ENCODE measurements at regions not wholly inside any gene's neighbourhood (a gene's known extent, or its start where the extent isn't known, plus 50 kb on each side); places are given as distances from the start of the nearest gene placed in this dataset.
A peak's percentile ranks its signal among the peaks of the same experiment; 100 is the strongest.

DNA sequence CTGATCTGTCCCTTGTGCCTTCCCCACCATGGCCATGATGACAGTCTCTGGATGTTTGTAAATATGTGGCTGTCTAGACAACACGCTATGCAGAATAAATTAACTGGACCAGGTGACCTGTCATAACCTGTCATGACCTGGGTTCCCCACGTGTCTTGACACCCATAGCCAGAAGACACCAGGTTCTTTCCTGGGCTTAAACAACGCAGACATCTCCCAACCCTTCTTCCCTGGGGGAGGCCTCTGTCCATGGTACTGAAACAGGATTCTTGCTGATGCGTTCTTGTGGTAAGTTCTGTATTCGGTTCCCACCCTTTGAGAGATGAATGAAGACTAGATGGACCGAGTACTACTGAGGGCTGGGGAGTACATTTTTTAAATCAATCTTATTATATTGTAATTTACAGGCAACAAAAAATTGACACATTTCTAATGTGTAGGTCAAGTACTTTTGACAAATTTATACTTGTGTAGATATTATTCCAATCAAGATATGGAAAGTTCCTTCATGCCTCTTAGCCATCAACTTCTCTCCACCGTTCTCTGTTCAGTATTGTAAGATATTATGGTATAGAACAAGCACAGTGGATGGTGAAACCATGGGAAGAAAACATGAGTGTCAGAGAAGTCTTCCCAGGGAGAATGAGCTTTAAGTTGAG, 738.8 kb downstream of the PTPRU start:
- WGBS: 21% methylated on average over 7 of the region's 7 CpGs
- Histone ChIP-seq H3K4me1 (ENCODE audit: control insufficient read depth in 4 of 4, insufficient read depth in 4 of 4, low read length in 3 of 4) (no peaks in the 10 kb centered on the region), H3K36me3 (ENCODE audit: control insufficient read depth in 4 of 4, insufficient read depth in 3 of 4, low read depth in 1 of 4, low read length in 3 of 4) (no peaks in the 10 kb centered on the region), H3K27ac (ENCODE audit: low read depth in 1 of 2, low read length in 2 of 2) (no peak overlapping the region), H3K27me3 (ENCODE audit: control insufficient read depth in 4 of 4, insufficient read depth in 4 of 4, low read length in 3 of 4) (no peaks in the 10 kb centered on the region), H3K9ac (ENCODE audit: low read depth in 1 of 2, low read length in 2 of 2) (no peak overlapping the region), H3K9me3 (ENCODE audit: control insufficient read depth in 4 of 4, low read length in 3 of 4) (no peaks in the 10 kb centered on the region), H3K4me3 (ENCODE audit: low read depth in 1 of 3, low read length in 3 of 3) (no peak overlapping the region)
- peak; percentile 34 for DNase-seq (ENCODE audit: low spot score)
- no peak for TF ChIP-seq GABPA (IDR thresholded peaks at IDR 0.05 in 1 of 2, conservative IDR thresholded peaks at IDR 0.05 in 1 of 2)
- TF ChIP-seq, protein P1, sequence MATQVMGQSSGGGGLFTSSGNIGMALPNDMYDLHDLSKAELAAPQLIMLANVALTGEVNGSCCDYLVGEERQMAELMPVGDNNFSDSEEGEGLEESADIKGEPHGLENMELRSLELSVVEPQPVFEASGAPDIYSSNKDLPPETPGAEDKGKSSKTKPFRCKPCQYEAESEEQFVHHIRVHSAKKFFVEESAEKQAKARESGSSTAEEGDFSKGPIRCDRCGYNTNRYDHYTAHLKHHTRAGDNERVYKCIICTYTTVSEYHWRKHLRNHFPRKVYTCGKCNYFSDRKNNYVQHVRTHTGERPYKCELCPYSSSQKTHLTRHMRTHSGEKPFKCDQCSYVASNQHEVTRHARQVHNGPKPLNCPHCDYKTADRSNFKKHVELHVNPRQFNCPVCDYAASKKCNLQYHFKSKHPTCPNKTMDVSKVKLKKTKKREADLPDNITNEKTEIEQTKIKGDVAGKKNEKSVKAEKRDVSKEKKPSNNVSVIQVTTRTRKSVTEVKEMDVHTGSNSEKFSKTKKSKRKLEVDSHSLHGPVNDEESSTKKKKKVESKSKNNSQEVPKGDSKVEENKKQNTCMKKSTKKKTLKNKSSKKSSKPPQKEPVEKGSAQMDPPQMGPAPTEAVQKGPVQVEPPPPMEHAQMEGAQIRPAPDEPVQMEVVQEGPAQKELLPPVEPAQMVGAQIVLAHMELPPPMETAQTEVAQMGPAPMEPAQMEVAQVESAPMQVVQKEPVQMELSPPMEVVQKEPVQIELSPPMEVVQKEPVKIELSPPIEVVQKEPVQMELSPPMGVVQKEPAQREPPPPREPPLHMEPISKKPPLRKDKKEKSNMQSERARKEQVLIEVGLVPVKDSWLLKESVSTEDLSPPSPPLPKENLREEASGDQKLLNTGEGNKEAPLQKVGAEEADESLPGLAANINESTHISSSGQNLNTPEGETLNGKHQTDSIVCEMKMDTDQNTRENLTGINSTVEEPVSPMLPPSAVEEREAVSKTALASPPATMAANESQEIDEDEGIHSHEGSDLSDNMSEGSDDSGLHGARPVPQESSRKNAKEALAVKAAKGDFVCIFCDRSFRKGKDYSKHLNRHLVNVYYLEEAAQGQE (IDR thresholded peaks at IDR 0.05): peak; percentile 99
- TF ChIP-seq, protein P2, sequence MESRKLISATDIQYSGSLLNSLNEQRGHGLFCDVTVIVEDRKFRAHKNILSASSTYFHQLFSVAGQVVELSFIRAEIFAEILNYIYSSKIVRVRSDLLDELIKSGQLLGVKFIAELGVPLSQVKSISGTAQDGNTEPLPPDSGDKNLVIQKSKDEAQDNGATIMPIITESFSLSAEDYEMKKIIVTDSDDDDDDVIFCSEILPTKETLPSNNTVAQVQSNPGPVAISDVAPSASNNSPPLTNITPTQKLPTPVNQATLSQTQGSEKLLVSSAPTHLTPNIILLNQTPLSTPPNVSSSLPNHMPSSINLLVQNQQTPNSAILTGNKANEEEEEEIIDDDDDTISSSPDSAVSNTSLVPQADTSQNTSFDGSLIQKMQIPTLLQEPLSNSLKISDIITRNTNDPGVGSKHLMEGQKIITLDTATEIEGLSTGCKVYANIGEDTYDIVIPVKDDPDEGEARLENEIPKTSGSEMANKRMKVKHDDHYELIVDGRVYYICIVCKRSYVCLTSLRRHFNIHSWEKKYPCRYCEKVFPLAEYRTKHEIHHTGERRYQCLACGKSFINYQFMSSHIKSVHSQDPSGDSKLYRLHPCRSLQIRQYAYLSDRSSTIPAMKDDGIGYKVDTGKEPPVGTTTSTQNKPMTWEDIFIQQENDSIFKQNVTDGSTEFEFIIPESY (IDR thresholded peaks at IDR 0.05): no peak

DNA sequence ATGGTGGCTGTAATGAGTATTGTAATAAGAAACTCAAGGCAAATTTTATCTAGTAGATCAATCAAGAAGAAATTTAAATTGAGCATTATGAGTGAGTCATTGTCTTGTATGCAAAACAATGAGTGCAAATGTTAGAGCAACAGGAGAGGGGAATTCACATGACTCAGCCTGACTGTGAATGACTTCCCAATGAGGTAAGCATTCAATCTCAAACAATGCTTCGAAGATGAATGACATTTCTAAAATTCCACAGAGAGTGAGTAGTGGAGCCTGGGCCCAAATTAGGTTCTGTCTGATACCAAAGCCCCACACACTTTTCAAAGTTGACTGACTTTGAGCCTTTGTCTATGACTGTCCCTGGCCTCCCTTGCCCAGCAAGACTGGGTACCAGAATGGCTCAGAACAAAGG, 738.0 kb downstream of the PTPRU start:
- Histone ChIP-seq H3K27me3 (ENCODE audit: control insufficient read depth in 4 of 4, insufficient read depth in 4 of 4, low read length in 3 of 4) (no peaks in the 10 kb centered on the region), H3K36me3 (ENCODE audit: control insufficient read depth in 4 of 4, insufficient read depth in 3 of 4, low read depth in 1 of 4, low read length in 3 of 4) (no peaks in the 10 kb centered on the region), H3K27ac (ENCODE audit: low read depth in 1 of 2, low read length in 2 of 2) (no peak overlapping the region), H3K9me3 (ENCODE audit: control insufficient read depth in 4 of 4, low read length in 3 of 4) (no peaks in the 10 kb centered on the region), H3K9ac (ENCODE audit: low read depth in 1 of 2, low read length in 2 of 2) (no peak overlapping the region), H3K4me3 (ENCODE audit: low read depth in 1 of 3, low read length in 3 of 3) (no peak overlapping the region), H3K4me1 (ENCODE audit: control insufficient read depth in 4 of 4, insufficient read depth in 4 of 4, low read length in 3 of 4) (no peaks in the 10 kb centered on the region)
- TF ChIP-seq, protein P3, sequence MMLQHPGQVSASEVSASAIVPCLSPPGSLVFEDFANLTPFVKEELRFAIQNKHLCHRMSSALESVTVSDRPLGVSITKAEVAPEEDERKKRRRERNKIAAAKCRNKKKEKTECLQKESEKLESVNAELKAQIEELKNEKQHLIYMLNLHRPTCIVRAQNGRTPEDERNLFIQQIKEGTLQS (IDR thresholded peaks at IDR 0.05): no peak
- TF ChIP-seq EGR1 (IDR thresholded peaks at IDR 0.05; ENCODE audit: low read depth in 2 of 2): no peak
- no peak for TF ChIP-seq RAD21 (IDR thresholded peaks at IDR 0.05)
- TF ChIP-seq SP1 (IDR thresholded peaks at IDR 0.05): no peak
- no peak for TF ChIP-seq GABPA (IDR thresholded peaks at IDR 0.05 in 1 of 2, conservative IDR thresholded peaks at IDR 0.05 in 1 of 2)
- WGBS: 50% methylated on average over 1 of the region's 1 CpG
- no peak for DNase-seq (ENCODE audit: low spot score)

DNA sequence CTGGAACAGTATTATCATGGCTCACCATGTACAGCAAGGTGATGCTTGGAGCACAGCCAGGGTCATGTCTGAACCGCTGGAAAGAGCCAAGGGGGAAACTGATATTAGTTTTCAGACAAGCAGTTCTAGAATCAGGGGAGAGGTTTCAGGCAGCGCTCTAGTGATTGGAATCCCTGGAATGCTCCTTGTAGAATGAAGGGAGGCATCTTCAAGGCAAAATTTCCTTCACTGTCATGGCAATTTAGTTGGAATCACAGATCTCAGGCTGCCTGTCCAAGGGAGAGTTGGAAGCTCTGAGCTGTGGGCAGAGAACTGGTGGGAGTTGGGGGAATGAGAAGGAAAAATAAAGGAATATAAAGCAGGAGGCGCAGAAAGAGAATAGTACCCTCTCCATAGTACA, 737.1 kb downstream of the PTPRU start:
- H3K27me3 ChIP-seq (ENCODE audit: control insufficient read depth in 4 of 4, insufficient read depth in 4 of 4, low read length in 3 of 4): no peaks in the 10 kb centered on the region
- 55% methylated on average over 3 of the region's 3 CpGs for WGBS
- no peak overlapping the region for H3K27ac ChIP-seq (ENCODE audit: low read depth in 1 of 2, low read length in 2 of 2)
- H3K4me3 ChIP-seq (ENCODE audit: low read depth in 1 of 3, low read length in 3 of 3): no peak overlapping the region
- TF ChIP-seq JUND (IDR thresholded peaks at IDR 0.05) (no peak), TAF1 (conservative IDR thresholded peaks at IDR 0.05) (no peak), FOXA1 (IDR thresholded peaks at IDR 0.05) (no peak), GABPA (IDR thresholded peaks at IDR 0.05 in 1 of 2, conservative IDR thresholded peaks at IDR 0.05 in 1 of 2) (no peak), SP1 (IDR thresholded peaks at IDR 0.05) (no peak), NR2F2 (IDR thresholded peaks at IDR 0.05) (no peak), RAD21 (IDR thresholded peaks at IDR 0.05) (no peak), EGR1 (IDR thresholded peaks at IDR 0.05; ENCODE audit: low read depth in 2 of 2) (no peak), HNF4A (conservative IDR thresholded peaks at IDR 0.05) (no peak), HNF4G (IDR thresholded peaks at IDR 0.05) (no peak)
- TF ChIP-seq, protein P4, sequence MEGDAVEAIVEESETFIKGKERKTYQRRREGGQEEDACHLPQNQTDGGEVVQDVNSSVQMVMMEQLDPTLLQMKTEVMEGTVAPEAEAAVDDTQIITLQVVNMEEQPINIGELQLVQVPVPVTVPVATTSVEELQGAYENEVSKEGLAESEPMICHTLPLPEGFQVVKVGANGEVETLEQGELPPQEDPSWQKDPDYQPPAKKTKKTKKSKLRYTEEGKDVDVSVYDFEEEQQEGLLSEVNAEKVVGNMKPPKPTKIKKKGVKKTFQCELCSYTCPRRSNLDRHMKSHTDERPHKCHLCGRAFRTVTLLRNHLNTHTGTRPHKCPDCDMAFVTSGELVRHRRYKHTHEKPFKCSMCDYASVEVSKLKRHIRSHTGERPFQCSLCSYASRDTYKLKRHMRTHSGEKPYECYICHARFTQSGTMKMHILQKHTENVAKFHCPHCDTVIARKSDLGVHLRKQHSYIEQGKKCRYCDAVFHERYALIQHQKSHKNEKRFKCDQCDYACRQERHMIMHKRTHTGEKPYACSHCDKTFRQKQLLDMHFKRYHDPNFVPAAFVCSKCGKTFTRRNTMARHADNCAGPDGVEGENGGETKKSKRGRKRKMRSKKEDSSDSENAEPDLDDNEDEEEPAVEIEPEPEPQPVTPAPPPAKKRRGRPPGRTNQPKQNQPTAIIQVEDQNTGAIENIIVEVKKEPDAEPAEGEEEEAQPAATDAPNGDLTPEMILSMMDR (IDR thresholded peaks at IDR 0.05; ENCODE audit: low read depth, low read length, missing input control): no peak
- TF ChIP-seq, protein P5, sequence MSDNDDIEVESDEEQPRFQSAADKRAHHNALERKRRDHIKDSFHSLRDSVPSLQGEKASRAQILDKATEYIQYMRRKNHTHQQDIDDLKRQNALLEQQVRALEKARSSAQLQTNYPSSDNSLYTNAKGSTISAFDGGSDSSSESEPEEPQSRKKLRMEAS (IDR thresholded peaks at IDR 0.05): no peak
- TF ChIP-seq, protein P2 (IDR thresholded peaks at IDR 0.05): no peak
- H3K9ac ChIP-seq (ENCODE audit: low read depth in 1 of 2, low read length in 2 of 2): no peak overlapping the region
- no peaks in the 10 kb centered on the region for H3K9me3 ChIP-seq (ENCODE audit: control insufficient read depth in 4 of 4, low read length in 3 of 4)
- DNase-seq (ENCODE audit: low spot score): no peak
- no peaks in the 10 kb centered on the region for H3K36me3 ChIP-seq (ENCODE audit: control insufficient read depth in 4 of 4, insufficient read depth in 3 of 4, low read depth in 1 of 4, low read length in 3 of 4)
- no peaks in the 10 kb centered on the region for H3K4me1 ChIP-seq (ENCODE audit: control insufficient read depth in 4 of 4, insufficient read depth in 4 of 4, low read length in 3 of 4)
